ENCODE measurements at regions not wholly inside any gene's neighbourhood (a gene's known extent, or its start where the extent isn't known, plus 50 kb on each side); places are given as distances from the start of the nearest gene placed in this dataset.

- DNase-seq: no peak
- no peak overlapping the region for H3K4me3 ChIP-seq
- 82 to 91% methylated on average over 3 of the region's 3 CpGs for WGBS, 2 donors
- ATAC-seq (ENCODE audit: low FRiP score in 2 of 2): no peak
- peaks cover 0 to 7% (median 4%) of the 10 kb centered on the region in 4 donors for H3K9me3 ChIP-seq
- no peaks in the 10 kb centered on the region for H3K36me3 ChIP-seq
- no peak overlapping the region for H3K27ac ChIP-seq
- no peaks in the 10 kb centered on the region for H3K27me3 ChIP-seq
- TF ChIP-seq POLR2AphosphoS5 (IDR thresholded peaks at IDR 0.05): no peak
- no peak for TF ChIP-seq EP300 (IDR thresholded peaks at IDR 0.05)
- no peak for TF ChIP-seq POLR2A (IDR thresholded peaks at IDR 0.05)
- no peak for TF ChIP-seq CTCF (IDR thresholded peaks at IDR 0.05)
- H3K4me1 ChIP-seq: peaks cover 0 to 7% (median under 1%) of the 10 kb centered on the region in 4 donors
Measured at GRCh38 chr4:26009502-26009901, 95.5 kb downstream of the SMIM20 start.

- Histone ChIP-seq H3K4me3 (no peak overlapping the region), H3K36me3 (no peaks in the 10 kb centered on the region), H3K27me3 (no peaks in the 10 kb centered on the region), H3K27ac (no peak overlapping the region), H3K9me3 (peaks cover 0 to 7% (median 4%) of the 10 kb centered on the region in 4 donors), H3K4me1 (peaks cover 0 to 9% (median 3%) of the 10 kb centered on the region in 4 donors)
- ATAC-seq (ENCODE audit: low FRiP score in 2 of 2) (no peak), DNase-seq (no peak)
- WGBS, 2 donors: 40 to 51% methylated on average over 2 of the region's 2 CpGs
- TF ChIP-seq CTCF (IDR thresholded peaks at IDR 0.05): no peak
- no peak for TF ChIP-seq EP300 (IDR thresholded peaks at IDR 0.05)
- TF ChIP-seq POLR2A (IDR thresholded peaks at IDR 0.05): no peak
- TF ChIP-seq POLR2AphosphoS5 (IDR thresholded peaks at IDR 0.05): no peak
Measured at GRCh38 chr4:26010304-26010703, 96.3 kb downstream of the SMIM20 start.

GRCh38 chr4:26013629-26014028 is 99.6 kb downstream of the SMIM20 start:
- H3K27ac ChIP-seq: no peak overlapping the region
- no peaks in the 10 kb centered on the region for H3K36me3 ChIP-seq
- H3K27me3 ChIP-seq: no peaks in the 10 kb centered on the region
- DNase-seq (no peak), ATAC-seq (ENCODE audit: low FRiP score in 2 of 2) (no peak)
- peaks cover 0 to 11% (median 5%) of the 10 kb centered on the region in 4 donors for H3K4me1 ChIP-seq
- H3K9me3 ChIP-seq: peaks cover 0 to 7% (median 2%) of the 10 kb centered on the region in 4 donors
- WGBS, 2 donors: 0 to 2% methylated on average over 2 of the region's 2 CpGs
- TF ChIP-seq POLR2AphosphoS5 (IDR thresholded peaks at IDR 0.05) (no peak), CTCF (IDR thresholded peaks at IDR 0.05) (no peak), EP300 (IDR thresholded peaks at IDR 0.05) (no peak), POLR2A (IDR thresholded peaks at IDR 0.05) (no peak)
- no peak overlapping the region for H3K4me3 ChIP-seq

GRCh38 chr4:26015133-26015651 is 101.2 kb downstream of the SMIM20 start:
- no peak overlapping the region for H3K4me3 ChIP-seq
- WGBS, 2 donors: 53 to 64% methylated on average over 6 to 7 of the region's 7 CpGs
- DNase-seq (peak in 1 of 2 donors; percentile 36), ATAC-seq (ENCODE audit: low FRiP score in 2 of 2) (peak; percentile 9 to 76)
- H3K27me3 ChIP-seq: no peaks in the 10 kb centered on the region
- TF ChIP-seq POLR2AphosphoS5 (IDR thresholded peaks at IDR 0.05): no peak
- TF ChIP-seq EP300 (IDR thresholded peaks at IDR 0.05): no peak
- no peak for TF ChIP-seq CTCF (IDR thresholded peaks at IDR 0.05)
- no peak for TF ChIP-seq POLR2A (IDR thresholded peaks at IDR 0.05)
- no peaks in the 10 kb centered on the region for H3K9me3 ChIP-seq
- H3K4me1 ChIP-seq: peaks cover 0 to 12% (median 7%) of the 10 kb centered on the region in 4 donors
- H3K36me3 ChIP-seq: no peaks in the 10 kb centered on the region
- no peak overlapping the region for H3K27ac ChIP-seq

GRCh38 chr4:26015906-26016305 is 101.9 kb downstream of the SMIM20 start:
- WGBS, 2 donors: 86 to 100% methylated on average over 2 of the region's 2 CpGs
- no peak overlapping the region for H3K4me3 ChIP-seq
- TF ChIP-seq CTCF (IDR thresholded peaks at IDR 0.05): no peak
- TF ChIP-seq POLR2A (IDR thresholded peaks at IDR 0.05): no peak
- TF ChIP-seq EP300 (IDR thresholded peaks at IDR 0.05): no peak
- no peak for TF ChIP-seq POLR2AphosphoS5 (IDR thresholded peaks at IDR 0.05)
- H3K27ac ChIP-seq: no peak overlapping the region
- DNase-seq: no peak
- H3K36me3 ChIP-seq: no peaks in the 10 kb centered on the region
- peaks cover 0 to 18% (median 14%) of the 10 kb centered on the region in 4 donors for H3K4me1 ChIP-seq
- no peaks in the 10 kb centered on the region for H3K9me3 ChIP-seq
- no peaks in the 10 kb centered on the region for H3K27me3 ChIP-seq
- no peak for ATAC-seq (ENCODE audit: low FRiP score in 2 of 2)
